ENCODE measurements at regions not wholly inside any gene's neighbourhood (a gene's known extent, or its start where the extent isn't known, plus 50 kb on each side); places are given as distances from the start of the nearest gene placed in this dataset.

DNA sequence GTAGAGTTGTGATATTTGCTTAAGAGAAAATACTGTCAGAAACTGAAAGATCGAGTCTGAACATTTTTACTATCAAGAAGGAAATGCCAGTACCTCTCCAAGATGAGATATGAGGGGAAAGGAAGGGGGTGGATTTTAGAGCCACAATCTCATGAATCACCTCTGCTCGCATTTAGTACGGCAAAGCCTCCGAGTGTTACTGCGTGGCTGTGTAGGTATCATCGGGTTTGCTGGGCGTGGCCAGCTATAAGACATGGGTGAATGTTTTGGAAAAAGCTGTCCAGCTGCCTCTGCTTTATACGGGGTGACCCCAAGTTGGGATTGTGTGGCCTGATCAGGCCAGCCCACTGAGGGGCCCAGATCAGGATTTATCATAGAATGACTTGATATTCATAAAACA, 826.4 kb downstream of the SOCS6 start:
- TF ChIP-seq, protein P1, sequence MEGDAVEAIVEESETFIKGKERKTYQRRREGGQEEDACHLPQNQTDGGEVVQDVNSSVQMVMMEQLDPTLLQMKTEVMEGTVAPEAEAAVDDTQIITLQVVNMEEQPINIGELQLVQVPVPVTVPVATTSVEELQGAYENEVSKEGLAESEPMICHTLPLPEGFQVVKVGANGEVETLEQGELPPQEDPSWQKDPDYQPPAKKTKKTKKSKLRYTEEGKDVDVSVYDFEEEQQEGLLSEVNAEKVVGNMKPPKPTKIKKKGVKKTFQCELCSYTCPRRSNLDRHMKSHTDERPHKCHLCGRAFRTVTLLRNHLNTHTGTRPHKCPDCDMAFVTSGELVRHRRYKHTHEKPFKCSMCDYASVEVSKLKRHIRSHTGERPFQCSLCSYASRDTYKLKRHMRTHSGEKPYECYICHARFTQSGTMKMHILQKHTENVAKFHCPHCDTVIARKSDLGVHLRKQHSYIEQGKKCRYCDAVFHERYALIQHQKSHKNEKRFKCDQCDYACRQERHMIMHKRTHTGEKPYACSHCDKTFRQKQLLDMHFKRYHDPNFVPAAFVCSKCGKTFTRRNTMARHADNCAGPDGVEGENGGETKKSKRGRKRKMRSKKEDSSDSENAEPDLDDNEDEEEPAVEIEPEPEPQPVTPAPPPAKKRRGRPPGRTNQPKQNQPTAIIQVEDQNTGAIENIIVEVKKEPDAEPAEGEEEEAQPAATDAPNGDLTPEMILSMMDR (IDR thresholded peaks at IDR 0.05): no peak
- TF ChIP-seq POLR2AphosphoS5 (IDR thresholded peaks at IDR 0.05; ENCODE audit: insufficient read depth in 1 of 2, low read depth in 1 of 2) (no peak), POLR2A (IDR thresholded peaks at IDR 0.05) (no peak)
- Histone ChIP-seq H3K27me3 (no peaks in the 10 kb centered on the region), H3K36me3 (no peaks in the 10 kb centered on the region), H3K4me3 (no peak overlapping the region), H3K4me1 (no peaks in the 10 kb centered on the region), H3K27ac (no peak overlapping the region), H3K9me3 (no peaks in the 10 kb centered on the region)
- intact Hi-C loops (cut with DNase I): no loop called here
- DNase-seq (ENCODE audit: extremely low spot score in 2 of 2): no peak

DNA sequence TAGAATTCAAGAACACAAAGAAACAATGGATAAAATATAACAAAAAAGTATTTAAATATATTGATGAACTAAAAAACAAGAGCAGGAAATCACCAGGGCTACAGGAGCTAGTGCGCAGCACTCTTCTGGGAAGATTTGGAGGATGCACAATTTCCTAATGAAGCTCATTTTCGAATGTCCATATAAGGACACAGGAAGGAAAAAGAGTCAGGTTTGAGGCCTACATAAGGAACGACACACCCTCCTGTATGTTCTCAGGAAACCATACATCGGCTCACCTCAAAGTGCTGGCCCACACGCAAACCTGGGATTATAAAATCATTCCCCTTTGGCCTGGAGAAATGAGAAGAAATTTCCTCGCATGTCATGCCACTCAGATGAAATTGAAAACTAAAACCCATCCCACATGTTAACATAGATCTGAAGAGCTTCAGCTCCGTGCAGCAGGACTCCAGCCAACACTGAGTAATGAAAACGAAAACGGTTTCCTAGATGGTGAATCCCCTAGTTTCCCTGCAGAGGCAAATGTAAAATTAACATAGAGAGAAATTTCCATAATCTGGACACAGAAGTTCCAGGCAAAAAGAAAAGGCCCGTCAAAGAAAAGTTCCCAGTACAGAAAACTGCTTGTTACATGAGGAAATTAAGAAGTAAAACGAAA, 825.8 kb downstream of the SOCS6 start:
- Histone ChIP-seq H3K9me3 (no peaks in the 10 kb centered on the region), H3K36me3 (no peaks in the 10 kb centered on the region), H3K4me1 (no peaks in the 10 kb centered on the region), H3K27me3 (no peaks in the 10 kb centered on the region), H3K4me3 (no peak overlapping the region), H3K27ac (no peak overlapping the region)
- no peak for DNase-seq (ENCODE audit: extremely low spot score in 2 of 2)
- intact Hi-C loops (cut with DNase I): no loop called here
- TF ChIP-seq POLR2A (IDR thresholded peaks at IDR 0.05) (no peak), POLR2AphosphoS5 (IDR thresholded peaks at IDR 0.05; ENCODE audit: insufficient read depth in 1 of 2, low read depth in 1 of 2) (no peak)
- TF ChIP-seq, protein P1 (IDR thresholded peaks at IDR 0.05): no peak

DNA sequence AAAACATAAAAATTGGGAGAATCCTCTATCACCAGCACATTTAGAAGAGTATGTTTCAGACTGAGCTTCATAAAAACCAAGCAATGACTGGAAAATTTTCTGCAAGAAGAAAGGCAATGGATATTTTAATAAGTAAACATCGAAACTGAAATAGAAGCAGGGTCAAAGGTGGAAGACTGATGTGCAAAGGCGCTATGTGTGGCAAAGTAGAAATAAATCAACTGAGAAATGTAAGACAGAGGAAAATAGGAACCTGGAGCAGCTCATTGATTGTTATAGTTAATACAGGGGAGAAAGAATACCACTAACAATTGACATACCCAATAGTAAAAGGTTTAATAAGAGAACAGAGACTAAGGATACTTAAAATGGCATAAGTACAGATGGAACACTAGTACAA, 818.4 kb downstream of the SOCS6 start:
- intact Hi-C loops (cut with DNase I): no loop called here

DNA sequence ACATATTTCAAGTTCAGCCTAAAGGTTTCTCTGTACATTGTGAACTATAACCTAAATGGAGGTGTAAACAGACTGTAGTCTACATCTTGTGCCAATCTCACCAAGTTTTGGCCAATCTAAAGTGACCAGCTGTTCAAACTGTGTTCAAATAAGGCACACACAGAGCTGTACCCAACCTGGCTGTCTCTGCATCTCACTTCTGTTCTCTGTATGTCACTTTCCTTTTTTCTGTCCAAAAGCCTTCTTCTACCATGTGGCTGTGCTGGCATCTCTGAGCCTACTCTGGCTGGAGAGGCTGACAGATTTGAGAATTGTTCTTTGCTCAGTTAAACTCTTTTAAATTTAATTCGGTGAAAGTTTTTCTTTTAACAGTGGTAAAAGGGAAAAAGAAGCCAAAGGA, 817.9 kb downstream of the SOCS6 start:
- Histone ChIP-seq H3K27me3 (no peaks in the 10 kb centered on the region), H3K9me3 (no peaks in the 10 kb centered on the region), H3K4me3 (no peak overlapping the region), H3K36me3 (no peaks in the 10 kb centered on the region), H3K27ac (no peak overlapping the region), H3K4me1 (no peaks in the 10 kb centered on the region)
- TF ChIP-seq POLR2AphosphoS5 (IDR thresholded peaks at IDR 0.05; ENCODE audit: insufficient read depth in 1 of 2, low read depth in 1 of 2): no peak
- TF ChIP-seq, protein P1 (IDR thresholded peaks at IDR 0.05): no peak
- no peak for TF ChIP-seq POLR2A (IDR thresholded peaks at IDR 0.05)
- no peak for DNase-seq (ENCODE audit: extremely low spot score in 2 of 2)
- intact Hi-C loops (cut with DNase I): no loop called here

More for the DNA sequence above, 818.4 kb downstream of the SOCS6 start:
- no peak overlapping the region for H3K4me3 ChIP-seq
- H3K36me3 ChIP-seq: no peaks in the 10 kb centered on the region
- no peaks in the 10 kb centered on the region for H3K27me3 ChIP-seq
- H3K27ac ChIP-seq: no peak overlapping the region
- no peaks in the 10 kb centered on the region for H3K9me3 ChIP-seq
- H3K4me1 ChIP-seq: no peaks in the 10 kb centered on the region
- no peak for TF ChIP-seq POLR2A (IDR thresholded peaks at IDR 0.05)
- TF ChIP-seq, protein P1 (IDR thresholded peaks at IDR 0.05): no peak
- TF ChIP-seq POLR2AphosphoS5 (IDR thresholded peaks at IDR 0.05; ENCODE audit: insufficient read depth in 1 of 2, low read depth in 1 of 2): no peak
- no peak for DNase-seq (ENCODE audit: extremely low spot score in 2 of 2)

DNA sequence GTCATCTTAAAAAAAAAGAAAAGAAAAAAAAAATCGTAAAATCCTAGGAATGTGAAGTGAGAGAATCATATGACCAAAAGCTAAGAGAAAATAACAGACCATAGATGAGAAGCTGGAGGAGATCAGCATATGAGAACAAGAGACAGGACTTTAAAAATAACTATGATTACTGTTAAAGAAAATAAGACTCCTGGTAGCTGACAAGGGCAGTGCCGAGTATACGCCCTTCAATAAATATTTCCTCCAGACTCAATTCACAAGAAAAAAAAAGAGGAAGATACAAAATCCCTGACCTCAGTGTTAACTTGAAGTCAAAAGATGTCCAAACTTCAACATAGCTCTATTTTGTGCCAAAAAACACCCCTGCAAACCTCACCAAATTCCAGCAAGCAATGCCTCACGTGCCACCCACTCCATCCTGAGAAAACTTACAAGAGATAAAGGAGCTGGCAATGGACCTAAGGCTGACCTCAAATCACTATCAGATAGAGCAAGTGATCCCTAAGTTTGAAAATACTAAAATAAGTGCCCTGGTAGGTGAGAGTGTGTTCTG, 817.2 kb downstream of the SOCS6 start:
- no peak for DNase-seq (ENCODE audit: extremely low spot score in 2 of 2)
- Histone ChIP-seq H3K4me1 (no peaks in the 10 kb centered on the region), H3K27me3 (no peaks in the 10 kb centered on the region), H3K9me3 (no peaks in the 10 kb centered on the region), H3K36me3 (no peaks in the 10 kb centered on the region), H3K27ac (no peak overlapping the region), H3K4me3 (no peak overlapping the region)
- intact Hi-C loops (cut with DNase I): no loop called here
- TF ChIP-seq POLR2AphosphoS5 (IDR thresholded peaks at IDR 0.05; ENCODE audit: insufficient read depth in 1 of 2, low read depth in 1 of 2) (no peak), POLR2A (IDR thresholded peaks at IDR 0.05) (no peak)
- TF ChIP-seq, protein P1 (IDR thresholded peaks at IDR 0.05): no peak
